SK-N-SH (cell line): ENCODE measurements at regions not wholly inside any gene's neighbourhood (a gene's known extent, or its start where the extent isn't known, plus 50 kb on each side); places are given as distances from the start of the nearest gene placed in this dataset.

ENCODE experiments used
- CTCF ChIA-PET: fragments of 300-600, 350-600 bp; formaldehyde crosslinking; extraction: SDS; loops from one replicate; lab custom pipeline; 2021; lab: Yijun Ruan, JAX
- POLR2A ChIA-PET: fragments of 350-600 bp; sonication (Branson Sonifier 250); formaldehyde crosslinking; extraction: SDS; loops from one replicate; lab custom pipeline; 2020; ENCODE audit warnings: antibody characterized with exemption, inconsistent platforms; lab: Yijun Ruan, JAX
- DNase-seq: peaks from one replicate; pipeline ENCODE4 v3.0.0; 2012
- H2AFZ ChIP-seq: fragments of 200-600 bp; sonication (generic); 2 replicates; pipeline ENCODE4 v1.8.1; 2016; ENCODE audit warnings: antibody characterized with exemption, mild to moderate bottlenecking, low read depth
- H3F3A ChIP-seq: fragments of 200-600 bp; sonication (generic); replicated peaks from 2 replicates; pipeline ENCODE3; 2016; ENCODE audit warnings: antibody characterized with exemption, mild to moderate bottlenecking; ENCODE audit not compliant: insufficient read depth
- H3K27ac ChIP-seq, 2 experiments: fragments of 200-500 bp in 1 of 2; fragments of 200-600 bp in 1 of 2; sonication (Bioruptor generic) in 1 of 2; sonication (generic), shearing (Covaris generic) in 1 of 2; 2 replicates each; pipeline versions ENCODE4 v1.5.1 to v1.6.1; 2014 to 2016; ENCODE audit warnings: low read depth in 2 of 2, inconsistent platforms in 1 of 2, low read length in 1 of 2, mild to moderate bottlenecking in 1 of 2, mixed read lengths in 1 of 2
- H3K27me3 ChIP-seq: fragments of 200-600 bp; sonication (generic), shearing (Covaris generic); 2 replicates; pipeline ENCODE4 v1.6.1; 2016; ENCODE audit warnings: mixed run types; ENCODE audit not compliant: insufficient read depth
- H3K36me3 ChIP-seq, 2 experiments: fragments of 200-500 bp in 1 of 2; fragments of 200-600 bp in 1 of 2; sonication (Bioruptor generic) in 1 of 2; sonication (generic) in 1 of 2; replicated peaks in 1 of 2; 2 replicates each; pipeline versions ENCODE3 to v1.5.1; 2014 to 2016; ENCODE audit warnings: low read length in 1 of 2, mild to moderate bottlenecking in 1 of 2; ENCODE audit not compliant: insufficient read depth in 2 of 2, control insufficient read depth in 1 of 2
- H3K4me1 ChIP-seq, 2 experiments: fragments of 200-500 bp in 1 of 2; fragments of 200-600 bp in 1 of 2; sonication (Bioruptor generic) in 1 of 2; sonication (generic), shearing (Covaris generic) in 1 of 2; 2 replicates each; pipeline versions ENCODE4 v1.5.1 to v1.6.1; 2014 to 2016; ENCODE audit warnings: low read depth in 1 of 2, low read length in 1 of 2, mixed run types in 1 of 2; ENCODE audit not compliant: insufficient read depth in 2 of 2, control insufficient read depth in 1 of 2
- H3K4me2 ChIP-seq: fragments of 200-600 bp; sonication (generic), shearing (Covaris generic); 2 replicates; pipeline ENCODE4 v1.6.1; 2017; ENCODE audit warnings: mixed run types
- H3K4me3 ChIP-seq, 2 experiments: fragments of 200-500 bp in 1 of 2; fragments of 200-600 bp in 1 of 2; sonication (Bioruptor generic) in 1 of 2; sonication (generic), shearing (Covaris generic) in 1 of 2; 2 replicates each; pipeline versions ENCODE4 v1.5.1 to v1.8.1; 2014 to 2016; ENCODE audit warnings: low read depth in 2 of 2, inconsistent platforms in 1 of 2, low read length in 1 of 2, mild to moderate bottlenecking in 1 of 2, mixed read lengths in 1 of 2, moderate library complexity in 1 of 2
- H3K79me2 ChIP-seq: fragments of 200-600 bp; sonication (generic); 2 replicates; pipeline ENCODE4 v1.8.1; 2017; ENCODE audit warnings: mild to moderate bottlenecking; ENCODE audit not compliant: insufficient read depth
- H3K9ac ChIP-seq: fragments of 200-600 bp; sonication (generic); 2 replicates; pipeline ENCODE4 v1.6.1; 2017; ENCODE audit warnings: mixed run types
- H3K9me2 ChIP-seq: fragments of 200-600 bp; sonication (generic); 2 replicates; pipeline ENCODE4 v1.6.1; 2017; ENCODE audit warnings: mixed run types
- H3K9me3 ChIP-seq: fragments of 200-600 bp; sonication (generic); 2 replicates; pipeline ENCODE4 v1.6.1; 2017; ENCODE audit warnings: mixed run types, mild to moderate bottlenecking, moderate library complexity
- H4K20me1 ChIP-seq: fragments of 200-600 bp; sonication (generic); 2 replicates; pipeline ENCODE4 v1.6.1; 2017; ENCODE audit warnings: mild to moderate bottlenecking, mixed run types; ENCODE audit not compliant: insufficient read depth
- CHD2 ChIP-seq: fragments of 150-350 bp; IDR thresholded peaks from 2 replicates; pipeline ENCODE4 v1.6.1; 2018; ENCODE audit warnings: low read length; ENCODE audit not compliant: partially characterized antibody
- CTCF ChIP-seq: fragments of 200-600 bp; sonication (generic); IDR thresholded peaks from 2 replicates; pipeline ENCODE4 v1.6.1; 2017; ENCODE audit warnings: antibody characterized with exemption, mild to moderate bottlenecking, moderate library complexity
- ELF1 ChIP-seq: IDR thresholded peaks from 2 replicates; pipeline ENCODE4 v1.4.0; 2012
- EP300 ChIP-seq, 2 experiments: IDR thresholded peaks; 2 replicates each; pipeline versions ENCODE4 v1.4.0 to v1.6.1; 2012; ENCODE audit warnings: borderline replicate concordance in 1 of 2, low read depth in 1 of 2, low read length in 1 of 2
- EZH2phosphoT487 ChIP-seq: fragments of 200-600 bp; sonication (generic); IDR thresholded peaks from 2 replicates; pipeline ENCODE4 v1.6.1; 2017; ENCODE audit warnings: low read depth, mixed run types, mild to moderate bottlenecking, antibody characterized with exemption, moderate library complexity, borderline replicate concordance
- FOXJ3 ChIP-seq: sonication (generic); formaldehyde crosslinking; IDR thresholded peaks from 2 replicates; pipeline ENCODE4 v1.5.1; 2020; ENCODE audit warnings: mild to moderate bottlenecking, missing genetic modification reagents
- FOXM1 ChIP-seq: IDR thresholded peaks from 2 replicates; pipeline ENCODE4 v1.4.0; 2012; ENCODE audit warnings: low read depth, mild to moderate bottlenecking
- GABPA ChIP-seq: IDR thresholded peaks from 2 replicates; pipeline ENCODE4 v1.4.0; 2012; ENCODE audit warnings: low read depth, mild to moderate bottlenecking
- MXI1 ChIP-seq: IDR thresholded peaks from 2 replicates; pipeline ENCODE4 v1.6.1; 2012; ENCODE audit warnings: mild to moderate bottlenecking, low read depth, low read length, improper control_type of control experiment
- NFIC ChIP-seq: IDR thresholded peaks from 2 replicates; pipeline ENCODE4 v1.4.0; 2012; ENCODE audit warnings: borderline replicate concordance
- NRF1 ChIP-seq: IDR thresholded peaks from 2 replicates; pipeline ENCODE4 v1.6.1; 2012; ENCODE audit warnings: low read depth, mild to moderate bottlenecking, low read length
- POLR2AphosphoS5 ChIP-seq: IDR thresholded peaks from 2 replicates; pipeline ENCODE4 v1.6.1; 2012; ENCODE audit warnings: low read depth, low read length
- RAD21 ChIP-seq: IDR thresholded peaks from 2 replicates; pipeline ENCODE4 v1.6.1; 2012; ENCODE audit warnings: mild to moderate bottlenecking, low read length
- RFX5 ChIP-seq: IDR thresholded peaks from 2 replicates; pipeline ENCODE4 v1.6.1; 2012; ENCODE audit warnings: mild to moderate bottlenecking, improper control_type of control experiment, low read length
- SMC3 ChIP-seq: IDR thresholded peaks from 2 replicates; pipeline ENCODE4 v1.6.1; 2012; ENCODE audit warnings: low read depth, low read length, improper control_type of control experiment
- TCF12 ChIP-seq: IDR thresholded peaks from 2 replicates; pipeline ENCODE4 v1.4.0; 2012
- ZBTB33 ChIP-seq: IDR thresholded peaks from 2 replicates; pipeline ENCODE4 v1.4.0; 2012; ENCODE audit warnings: low read depth, borderline replicate concordance
- WGBS: methylation state at CpG from one replicate; pipeline ENCODE4 v1.1.6; 2017; ENCODE audit warnings: low lambda C conversion rate; 5-methylcytosine and 5-hydroxymethylcytosine counted together
- TF ChIP-seq, protein P1 (sequence below): IDR thresholded peaks from 2 replicates; pipeline ENCODE4 v1.4.0; 2012; ENCODE audit warnings: low read depth, borderline replicate concordance
- TF ChIP-seq, protein P2 (sequence below): fragments of 150-350 bp; IDR thresholded peaks from 2 replicates; pipeline ENCODE4 v1.6.1; 2016; ENCODE audit warnings: mild to moderate bottlenecking, low read depth, low read length

DNA sequence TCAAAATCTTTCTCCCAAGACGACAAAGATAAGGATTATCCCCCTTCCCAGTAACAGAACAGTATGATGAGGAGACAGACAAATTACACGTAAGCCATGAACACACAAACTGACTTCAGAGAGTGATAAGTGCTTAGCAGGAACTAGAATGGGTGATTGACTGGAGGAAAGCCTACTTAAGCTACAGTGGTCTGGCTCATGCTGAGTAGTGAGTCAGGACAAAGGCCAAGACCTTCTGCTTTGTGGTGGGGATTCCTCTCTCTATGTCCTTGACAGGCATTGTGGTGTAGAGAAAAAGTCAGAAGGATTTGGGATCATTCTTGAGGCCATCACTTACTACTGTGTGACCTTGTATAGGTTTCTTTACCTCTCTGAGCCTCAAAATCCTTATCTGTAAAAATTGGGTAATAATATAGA, 381.9 kb upstream of the CCL2 start (continued):
- no peak for TF ChIP-seq CHD2
- TF ChIP-seq, protein P1, sequence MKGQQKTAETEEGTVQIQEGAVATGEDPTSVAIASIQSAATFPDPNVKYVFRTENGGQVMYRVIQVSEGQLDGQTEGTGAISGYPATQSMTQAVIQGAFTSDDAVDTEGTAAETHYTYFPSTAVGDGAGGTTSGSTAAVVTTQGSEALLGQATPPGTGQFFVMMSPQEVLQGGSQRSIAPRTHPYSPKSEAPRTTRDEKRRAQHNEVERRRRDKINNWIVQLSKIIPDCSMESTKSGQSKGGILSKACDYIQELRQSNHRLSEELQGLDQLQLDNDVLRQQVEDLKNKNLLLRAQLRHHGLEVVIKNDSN, result no peak
- TF ChIP-seq MXI1, result no peak
- no peak for TF ChIP-seq ELF1
- TF ChIP-seq SMC3, result no peak
- no peak for TF ChIP-seq RAD21
- no peak for TF ChIP-seq RFX5
- TF ChIP-seq, protein P2, sequence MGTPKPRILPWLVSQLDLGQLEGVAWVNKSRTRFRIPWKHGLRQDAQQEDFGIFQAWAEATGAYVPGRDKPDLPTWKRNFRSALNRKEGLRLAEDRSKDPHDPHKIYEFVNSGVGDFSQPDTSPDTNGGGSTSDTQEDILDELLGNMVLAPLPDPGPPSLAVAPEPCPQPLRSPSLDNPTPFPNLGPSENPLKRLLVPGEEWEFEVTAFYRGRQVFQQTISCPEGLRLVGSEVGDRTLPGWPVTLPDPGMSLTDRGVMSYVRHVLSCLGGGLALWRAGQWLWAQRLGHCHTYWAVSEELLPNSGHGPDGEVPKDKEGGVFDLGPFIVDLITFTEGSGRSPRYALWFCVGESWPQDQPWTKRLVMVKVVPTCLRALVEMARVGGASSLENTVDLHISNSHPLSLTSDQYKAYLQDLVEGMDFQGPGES, result no peak
- no peak for TF ChIP-seq FOXJ3

GRCh38 chr17:33874617-33875060, 380.4 kb upstream of the CCL2 start:
- H3K9me3 ChIP-seq, result no peaks in the 10 kb centered on the region
- H3K4me3 ChIP-seq, result no peak overlapping the region
- H3K36me3 ChIP-seq, result no peaks in the 10 kb centered on the region
- H2AFZ ChIP-seq, result no peak overlapping the region
- no peaks in the 10 kb centered on the region for H3K79me2 ChIP-seq
- H3K27ac ChIP-seq, result no peak overlapping the region
- CTCF ChIA-PET, result no interaction called here
- WGBS, result 24% methylated on average over 2 of the region's 2 CpGs
- no peaks in the 10 kb centered on the region for H3K9me2 ChIP-seq
- H4K20me1 ChIP-seq, result no peaks in the 10 kb centered on the region
- H3K27me3 ChIP-seq, result no peaks in the 10 kb centered on the region
- H3K4me2 ChIP-seq, result no peak overlapping the region
- peaks cover 0 to 3% of the 10 kb centered on the region in 2 experiments; a peak in 1 of 4 replicates for H3K4me1 ChIP-seq
- POLR2A ChIA-PET, result no interaction called here
- no peak overlapping the region for H3K9ac ChIP-seq
- no peak for TF ChIP-seq CTCF
- TF ChIP-seq EP300 (IDR thresholded peaks at IDR 0.05; ENCODE audit: borderline replicate concordance in 1 of 2, low read depth in 1 of 2, low read length in 1 of 2), result no peak
- TF ChIP-seq RFX5, result no peak
- TF ChIP-seq, protein P1, result no peak
- no peak for TF ChIP-seq EZH2phosphoT487
- TF ChIP-seq RAD21, result no peak
- TF ChIP-seq ELF1, result no peak
- no peak for TF ChIP-seq GABPA
- TF ChIP-seq ZBTB33, result no peak
- TF ChIP-seq NRF1, result no peak
- TF ChIP-seq NFIC, result no peak
- TF ChIP-seq FOXM1, result no peak
- no peak for TF ChIP-seq MXI1
- no peak for TF ChIP-seq TCF12
- TF ChIP-seq POLR2AphosphoS5, result no peak
- no peaks in the 10 kb centered on the region for H3F3A ChIP-seq
- no peak for DNase-seq
